ENCODE measurements at regions not wholly inside any gene's neighbourhood (a gene's known extent, or its start where the extent isn't known, plus 50 kb on each side); places are given as distances from the start of the nearest gene placed in this dataset.

GRCh38 chr2:188853307-188853706 lies 120.9 kb upstream of the COL3A1 start:
- no peak for DNase-seq

- no peak for DNase-seq
Measured at GRCh38 chr2:188865681-188866080, 108.5 kb upstream of the COL3A1 start.

- DNase-seq: no peak
Measured at GRCh38 chr2:188869550-188869949, 104.6 kb upstream of the COL3A1 start.

DNA sequence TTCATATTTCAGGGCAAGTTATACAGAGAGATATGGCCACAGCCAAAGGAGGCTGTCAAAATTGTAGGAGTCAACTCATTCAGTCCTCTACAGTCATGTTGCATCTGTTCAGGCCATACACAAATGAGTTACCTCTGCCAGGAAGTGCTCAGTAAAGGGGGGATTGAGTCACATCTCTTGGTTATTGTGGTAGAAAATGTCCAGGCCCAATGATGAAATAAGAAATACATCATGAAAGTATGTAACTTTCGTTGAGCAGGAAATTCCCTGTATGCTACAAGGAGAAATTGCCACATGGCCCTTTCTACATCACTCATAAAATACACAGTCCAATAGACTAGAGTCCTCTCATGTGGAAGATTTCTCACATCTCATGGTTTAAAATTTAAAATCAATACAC lies 103.9 kb upstream of the COL3A1 start:
- DNase-seq: peak; percentile 51

- no peak for DNase-seq
Measured at GRCh38 chr2:188875104-188875503, 99.1 kb upstream of the COL3A1 start.

- DNase-seq: no peak
Measured at GRCh38 chr2:188878716-188879115, 95.5 kb upstream of the COL3A1 start.

GRCh38 chr2:188880740-188881139 lies 93.4 kb upstream of the COL3A1 start:
- no peak for DNase-seq

DNA sequence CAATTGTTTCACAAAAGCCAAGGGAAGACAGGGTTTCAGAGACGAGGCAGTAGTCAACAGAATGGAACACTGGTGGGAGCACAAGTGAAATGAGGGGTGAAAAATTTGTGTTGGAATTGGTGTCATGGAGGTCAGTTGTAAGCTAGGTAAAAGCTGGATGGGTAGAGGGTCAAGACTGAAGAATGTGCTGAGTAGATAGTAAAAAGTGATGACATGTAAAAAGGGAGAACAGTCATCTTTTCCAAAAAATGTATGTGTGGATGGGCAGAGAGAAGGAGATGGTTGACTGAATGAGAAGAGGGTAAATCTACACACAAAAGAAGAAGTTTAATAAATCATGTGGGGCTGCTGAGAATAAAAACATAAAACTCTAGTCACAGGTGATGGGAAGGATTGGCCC lies 92.7 kb upstream of the COL3A1 start:
- DNase-seq: no peak

GRCh38 chr2:188884046-188884445 lies 90.1 kb upstream of the COL3A1 start:
- DNase-seq: no peak

- no peak for DNase-seq
Measured at GRCh38 chr2:188884517-188884916, 89.7 kb upstream of the COL3A1 start.

DNA sequence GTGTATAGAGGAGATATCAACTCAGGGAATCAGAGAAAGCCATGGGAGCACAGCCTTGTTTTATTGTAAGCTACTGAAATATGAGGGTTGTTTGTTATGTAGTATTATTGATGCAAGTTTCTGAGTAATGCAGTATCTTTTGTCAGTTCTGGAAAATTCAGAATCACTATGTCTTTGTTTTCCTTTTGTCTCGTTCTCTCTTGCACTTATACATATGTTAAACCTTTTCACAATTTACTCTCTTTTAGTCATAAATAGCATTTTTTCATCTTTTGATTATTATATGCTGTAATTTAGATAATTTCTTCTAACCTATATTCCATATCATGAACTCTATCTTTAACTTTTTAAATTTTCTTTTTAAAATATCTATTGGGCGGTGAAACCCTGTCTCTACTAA lies 85.0 kb upstream of the COL3A1 start:
- no peak for DNase-seq

DNA sequence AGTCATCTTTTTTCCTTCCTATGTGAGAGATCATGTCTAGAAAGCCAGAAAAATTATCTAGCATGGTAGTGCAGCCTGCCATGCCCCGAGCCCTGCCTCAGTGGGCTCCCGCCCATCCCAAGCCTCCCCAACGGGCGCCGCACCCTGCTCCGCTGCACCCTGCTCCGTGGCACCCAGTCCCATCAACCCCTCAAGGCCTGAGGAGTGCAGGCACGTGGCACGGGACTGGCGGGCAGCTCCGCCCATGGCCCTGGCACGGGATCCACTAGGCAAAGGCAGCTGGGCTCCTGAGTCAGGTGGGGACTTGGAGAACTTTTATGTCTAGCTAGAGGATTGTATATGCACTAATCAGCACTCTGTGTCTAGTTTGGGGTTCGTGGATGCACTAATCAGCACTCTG lies 83.4 kb upstream of the COL3A1 start:
- no peak for DNase-seq

DNA sequence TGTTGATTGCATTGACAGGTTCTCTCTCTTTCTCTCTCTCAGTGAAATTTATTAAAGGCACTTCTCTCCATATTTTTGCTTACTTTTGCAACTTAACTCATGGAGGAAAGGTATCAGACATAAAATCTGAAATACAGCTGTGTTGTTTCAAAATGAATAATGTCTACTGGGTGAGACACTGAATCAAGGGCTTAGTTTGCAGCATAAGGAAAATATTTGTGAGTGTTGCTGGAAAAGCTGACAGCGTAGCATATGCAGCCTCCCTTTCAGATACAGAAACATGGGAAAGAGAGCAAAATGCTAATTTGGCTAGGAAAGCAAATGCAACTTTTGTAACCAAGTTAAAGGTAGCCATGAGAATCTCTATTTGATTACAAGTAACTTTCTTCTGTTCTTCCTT lies 81.5 kb upstream of the COL3A1 start:
- no peak for DNase-seq

DNA sequence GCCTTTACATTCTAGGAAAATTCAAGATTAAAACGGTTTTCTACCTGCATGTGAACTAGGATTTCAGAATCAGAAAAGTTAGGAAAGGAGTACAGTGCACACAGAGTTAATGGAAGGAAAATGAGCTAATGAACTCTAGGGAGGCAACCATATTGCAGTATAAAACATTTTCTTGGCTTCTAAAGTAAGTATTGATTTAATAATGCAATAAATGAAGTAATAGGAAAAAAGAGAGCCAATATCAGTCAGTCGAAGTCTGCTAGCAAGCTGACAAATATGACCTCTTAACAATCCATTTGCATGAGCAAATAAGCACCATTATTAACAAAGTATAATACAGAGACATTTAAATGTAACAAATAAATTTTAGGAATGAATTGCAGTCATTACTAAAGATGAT lies 80.2 kb upstream of the COL3A1 start:
- no peak for DNase-seq

DNA sequence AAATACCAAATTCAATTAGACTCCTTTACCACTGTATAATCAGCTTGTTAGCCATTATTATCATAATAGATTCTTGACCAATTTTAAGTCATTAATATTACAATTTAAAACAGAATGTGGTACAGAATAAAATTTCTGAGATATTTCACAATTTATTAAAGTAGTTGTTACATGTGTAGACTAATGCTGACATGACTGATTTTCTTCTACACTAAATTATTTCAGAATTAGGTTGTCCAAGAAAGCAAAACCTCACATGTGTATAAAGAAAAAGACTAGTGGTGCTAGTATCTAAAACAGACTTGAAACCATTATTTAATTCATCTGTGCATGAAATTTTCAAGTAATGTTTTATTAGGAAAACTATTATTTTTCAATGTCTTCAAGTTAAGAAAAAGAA lies 79.2 kb upstream of the COL3A1 start:
- no peak for DNase-seq

DNA sequence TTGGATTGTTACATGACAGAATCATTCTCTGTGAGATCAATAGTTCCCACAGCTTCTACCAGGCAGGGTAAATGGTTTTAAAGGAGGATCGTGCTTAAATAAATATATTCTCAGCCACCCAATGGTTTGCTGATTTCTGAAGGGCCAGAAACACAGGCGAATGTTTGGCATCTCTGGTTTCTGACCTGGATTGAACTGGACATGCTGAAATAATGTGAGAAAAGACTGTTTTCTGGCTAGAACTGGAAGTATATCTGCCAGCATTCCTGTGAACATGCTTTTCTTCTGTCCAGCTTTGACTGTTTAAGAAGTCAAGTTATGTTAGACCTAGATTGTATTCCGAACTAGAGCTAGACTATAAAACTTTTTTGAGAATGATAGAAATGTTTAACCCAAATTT lies 77.1 kb upstream of the COL3A1 start:
- DNase-seq: no peak

- no peak for DNase-seq
Measured at GRCh38 chr2:188898261-188898660, 75.9 kb upstream of the COL3A1 start.

GRCh38 chr2:188902901-188903491 lies 71.2 kb upstream of the COL3A1 start:
- DNase-seq: no peak

GRCh38 chr2:188903740-188904139 lies 70.4 kb upstream of the COL3A1 start:
- DNase-seq: no peak

DNA sequence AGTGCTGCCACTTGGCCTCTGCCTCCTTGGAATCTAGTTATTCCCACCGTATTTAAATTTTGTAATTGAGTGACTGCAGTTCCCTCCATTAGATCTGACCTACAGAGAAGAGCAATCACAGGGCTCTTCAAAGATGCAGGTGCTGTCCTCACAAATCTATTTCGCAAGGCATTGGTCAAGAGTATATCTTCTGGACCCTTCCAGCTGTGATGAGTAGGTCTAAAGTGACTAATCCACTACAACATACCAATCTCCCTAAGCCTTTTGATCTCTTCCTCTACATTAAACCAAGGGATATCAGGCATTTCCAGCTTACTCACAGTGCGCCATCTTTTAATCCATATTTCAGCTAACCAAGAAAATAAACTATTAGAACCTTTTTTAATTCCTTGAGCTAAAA lies 65.1 kb upstream of the COL3A1 start:
- DNase-seq: no peak

- DNase-seq: no peak
Measured at GRCh38 chr2:188916736-188917135, 57.4 kb upstream of the COL3A1 start.

DNA sequence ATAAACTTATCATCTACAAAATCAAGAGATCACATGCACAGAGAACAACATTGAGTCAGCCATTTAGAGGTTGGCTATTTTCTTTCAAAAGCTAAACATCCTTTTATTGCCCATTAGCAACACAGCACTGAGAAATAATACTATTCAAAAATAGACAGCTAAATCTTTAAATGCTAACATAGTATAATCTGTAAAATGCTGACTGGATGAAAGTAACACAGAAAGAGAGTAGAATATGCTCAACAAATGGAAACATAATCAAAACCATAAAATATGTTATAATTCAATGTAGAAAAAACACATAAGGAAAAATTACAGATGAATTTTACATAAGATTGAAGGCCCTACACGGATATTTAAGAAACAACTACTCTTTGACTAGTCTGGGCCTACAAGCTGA lies 56.5 kb upstream of the COL3A1 start:
- no peak for DNase-seq

GRCh38 chr2:188919824-188920223 lies 54.3 kb upstream of the COL3A1 start:
- DNase-seq: no peak

DNA sequence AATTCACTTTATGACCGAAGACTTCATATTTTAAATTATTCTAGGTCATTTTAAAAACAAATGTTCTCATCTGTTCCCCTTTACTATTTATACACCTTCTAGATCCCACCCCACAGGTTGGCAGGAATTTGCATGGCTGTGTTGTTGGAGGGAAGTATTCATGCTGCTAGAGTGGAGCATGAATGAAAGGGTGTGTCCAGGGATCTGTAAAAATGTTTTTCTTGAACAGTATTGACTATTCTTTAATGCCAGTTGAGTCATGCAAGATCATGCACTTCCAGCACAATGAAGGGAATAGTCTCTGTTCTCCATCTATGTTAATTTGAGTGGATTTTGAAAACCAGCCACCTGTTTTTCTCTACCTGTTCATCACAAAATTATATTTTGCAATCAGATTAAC lies 52.0 kb upstream of the COL3A1 start:
- DNase-seq: no peak

All from activated CD4-positive, alpha-beta T cell treated with anti-CD3 and anti-CD28 coated beads, Interleukin-2, amount 50 U/mL, for 16 hours (primary cell).